ENCODE measurements at regions not wholly inside any gene's neighbourhood (a gene's known extent, or its start where the extent isn't known, plus 50 kb on each side); places are given as distances from the start of the nearest gene placed in this dataset.

DNA sequence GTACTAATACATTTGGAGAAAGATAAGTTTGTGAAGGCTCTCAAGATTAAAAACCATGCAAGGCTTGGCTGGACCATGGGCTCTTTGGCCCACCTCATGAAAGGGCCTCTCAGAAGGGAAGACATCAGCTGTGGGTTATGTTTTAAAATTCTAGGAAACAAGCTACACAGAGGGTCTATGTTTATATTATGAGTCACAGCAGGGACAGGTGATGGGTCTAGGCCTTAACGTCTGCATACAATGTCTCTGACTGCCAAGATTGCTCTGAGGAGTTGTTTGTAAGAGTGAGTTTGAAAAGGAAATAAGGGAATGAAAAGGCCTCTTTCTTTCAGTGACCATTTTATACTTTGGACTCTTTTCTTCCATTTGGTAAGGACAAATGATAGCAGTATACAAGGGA is 77.0 kb upstream of the ARMCX2 start:
- Histone ChIP-seq H3K27ac (no peak overlapping the region), H3K9me3 (no peaks in the 10 kb centered on the region), H3K4me1 (no peaks in the 10 kb centered on the region), H3K36me3 (no peaks in the 10 kb centered on the region), H3K27me3 (no peaks in the 10 kb centered on the region), H3K4me3 (no peak overlapping the region)
- no peak for DNase-seq
- intact Hi-C loops (cut with DNase I), result no loop called here
- ATAC-seq, result no peak
- TF ChIP-seq, protein P1, sequence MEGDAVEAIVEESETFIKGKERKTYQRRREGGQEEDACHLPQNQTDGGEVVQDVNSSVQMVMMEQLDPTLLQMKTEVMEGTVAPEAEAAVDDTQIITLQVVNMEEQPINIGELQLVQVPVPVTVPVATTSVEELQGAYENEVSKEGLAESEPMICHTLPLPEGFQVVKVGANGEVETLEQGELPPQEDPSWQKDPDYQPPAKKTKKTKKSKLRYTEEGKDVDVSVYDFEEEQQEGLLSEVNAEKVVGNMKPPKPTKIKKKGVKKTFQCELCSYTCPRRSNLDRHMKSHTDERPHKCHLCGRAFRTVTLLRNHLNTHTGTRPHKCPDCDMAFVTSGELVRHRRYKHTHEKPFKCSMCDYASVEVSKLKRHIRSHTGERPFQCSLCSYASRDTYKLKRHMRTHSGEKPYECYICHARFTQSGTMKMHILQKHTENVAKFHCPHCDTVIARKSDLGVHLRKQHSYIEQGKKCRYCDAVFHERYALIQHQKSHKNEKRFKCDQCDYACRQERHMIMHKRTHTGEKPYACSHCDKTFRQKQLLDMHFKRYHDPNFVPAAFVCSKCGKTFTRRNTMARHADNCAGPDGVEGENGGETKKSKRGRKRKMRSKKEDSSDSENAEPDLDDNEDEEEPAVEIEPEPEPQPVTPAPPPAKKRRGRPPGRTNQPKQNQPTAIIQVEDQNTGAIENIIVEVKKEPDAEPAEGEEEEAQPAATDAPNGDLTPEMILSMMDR (IDR thresholded peaks at IDR 0.05), result no peak

DNA sequence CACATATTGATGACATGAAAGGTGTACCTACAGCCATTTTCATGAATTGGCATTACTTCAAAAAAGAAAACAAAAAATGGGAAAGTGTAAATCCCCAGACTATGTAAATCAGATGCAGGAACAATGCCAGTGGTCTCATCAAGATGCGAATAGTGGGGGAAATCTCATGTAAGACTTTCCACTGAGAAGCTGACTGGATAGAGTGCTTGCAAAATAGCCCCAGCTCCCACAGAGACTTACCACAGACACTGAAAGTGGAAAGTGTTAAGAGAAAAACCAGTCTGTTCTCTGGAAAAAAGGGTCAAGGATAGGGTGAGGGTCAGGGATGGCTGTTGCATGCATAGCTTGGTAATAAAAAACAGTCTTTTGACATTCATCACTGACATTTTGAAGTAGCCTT is 73.2 kb upstream of the ARMCX2 start:
- TF ChIP-seq, protein P1 (IDR thresholded peaks at IDR 0.05), result no peak
- intact Hi-C loops (cut with DNase I), result no loop called here
- Histone ChIP-seq H3K4me3 (no peak overlapping the region), H3K36me3 (no peaks in the 10 kb centered on the region), H3K27me3 (no peaks in the 10 kb centered on the region), H3K4me1 (no peaks in the 10 kb centered on the region), H3K9me3 (no peaks in the 10 kb centered on the region), H3K27ac (no peak overlapping the region)
- no peak for ATAC-seq
- no peak for DNase-seq

DNA sequence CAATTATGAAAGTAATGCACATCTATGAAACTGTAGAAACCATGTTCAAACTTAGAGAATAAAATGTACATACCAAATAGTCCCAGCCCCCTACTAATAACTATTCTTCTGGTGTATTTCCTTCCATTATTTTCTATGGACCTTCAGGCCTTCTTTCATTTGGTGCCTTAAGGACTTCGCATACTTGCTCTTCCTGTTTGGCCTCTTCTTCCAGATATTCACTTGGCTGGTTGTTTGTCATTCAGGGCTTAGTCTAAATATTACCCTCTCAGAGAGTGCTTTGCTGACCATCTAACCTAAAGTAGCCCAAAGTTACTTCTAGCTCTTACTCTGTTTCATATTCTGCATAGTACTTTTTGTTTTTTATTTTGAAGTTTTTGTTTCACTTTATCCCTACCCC is 70.3 kb upstream of the ARMCX2 start:
- DNase-seq, result peak in 1 of 4 donors; percentile 1
- TF ChIP-seq, protein P1 (IDR thresholded peaks at IDR 0.05), result no peak

More for the DNA sequence above, 70.3 kb upstream of the ARMCX2 start:
- H3K27me3 ChIP-seq, result no peaks in the 10 kb centered on the region
- intact Hi-C loops (cut with DNase I), result no loop called here
- H3K36me3 ChIP-seq, result no peaks in the 10 kb centered on the region
- no peak overlapping the region for H3K4me3 ChIP-seq
- ATAC-seq, result no peak
- H3K9me3 ChIP-seq, result no peaks in the 10 kb centered on the region
- H3K4me1 ChIP-seq, result no peaks in the 10 kb centered on the region
- no peak overlapping the region for H3K27ac ChIP-seq
